ENCODE measurements at regions not wholly inside any gene's neighbourhood (a gene's known extent, or its start where the extent isn't known, plus 50 kb on each side); places are given as distances from the start of the nearest gene placed in this dataset.

GRCh38 chr2:34738691-34739090 is 1139.6 kb upstream of the FAM98A start:
- DNase-seq (ENCODE audit: low read depth): no peak
- H3K27me3 Mint-ChIP-seq (ENCODE audit: low read depth, unreplicated experiment): no peaks in the 10 kb centered on the region
- Histone ChIP-seq H3K27me3 (ENCODE audit: insufficient read depth, low read length) (no peaks in the 10 kb centered on the region), H2AFZ (ENCODE audit: low read depth, low read length) (no peak overlapping the region), H4K20me1 (ENCODE audit: insufficient read depth, low read length) (no peaks in the 10 kb centered on the region), H3K9ac (ENCODE audit: low read length) (no peak overlapping the region), H3K9me3 (ENCODE audit: insufficient read depth, low read depth, low read length) (no peaks in the 10 kb centered on the region), H3K4me3 (ENCODE audit: insufficient read depth, low read depth, low read length) (no peak overlapping the region), H3K4me2 (ENCODE audit: low read length) (no peak overlapping the region), H3K79me2 (ENCODE audit: insufficient read depth, low read length) (no peaks in the 10 kb centered on the region), H3K4me1 (ENCODE audit: insufficient read depth, low read length) (no peaks in the 10 kb centered on the region), H3K27ac (ENCODE audit: low read depth, low read length) (no peak overlapping the region), H3K36me3 (ENCODE audit: insufficient read depth, low read length) (no peaks in the 10 kb centered on the region)
- FAIRE-seq: no peak
- no peak overlapping the region for H3K27ac Mint-ChIP-seq (ENCODE audit: unreplicated experiment)
- H3K4me3 Mint-ChIP-seq (ENCODE audit: unreplicated experiment): no peak overlapping the region
- peaks cover 2% of the 10 kb centered on the region for H3K9me3 Mint-ChIP-seq (ENCODE audit: unreplicated experiment)
- H3K36me3 Mint-ChIP-seq (ENCODE audit: low read depth, unreplicated experiment): no peaks in the 10 kb centered on the region
- no peak for TF ChIP-seq CTCF (IDR thresholded peaks at IDR 0.05; ENCODE audit: insufficient read depth, low read depth, low read length)
- no peak for TF ChIP-seq EZH2 (IDR thresholded peaks at IDR 0.05; ENCODE audit: insufficient read depth, low read length)
- H3K4me1 Mint-ChIP-seq (ENCODE audit: low read depth, unreplicated experiment): no peaks in the 10 kb centered on the region

- Histone ChIP-seq H3K4me3 (ENCODE audit: insufficient read depth, low read depth, low read length) (no peak overlapping the region), H3K27me3 (ENCODE audit: insufficient read depth, low read length) (no peaks in the 10 kb centered on the region), H3K79me2 (ENCODE audit: insufficient read depth, low read length) (no peaks in the 10 kb centered on the region), H3K9me3 (ENCODE audit: insufficient read depth, low read depth, low read length) (no peaks in the 10 kb centered on the region), H3K27ac (ENCODE audit: low read depth, low read length) (no peak overlapping the region), H3K4me2 (ENCODE audit: low read length) (no peak overlapping the region), H2AFZ (ENCODE audit: low read depth, low read length) (no peak overlapping the region), H3K36me3 (ENCODE audit: insufficient read depth, low read length) (no peaks in the 10 kb centered on the region), H4K20me1 (ENCODE audit: insufficient read depth, low read length) (no peaks in the 10 kb centered on the region), H3K9ac (ENCODE audit: low read length) (no peak overlapping the region), H3K4me1 (ENCODE audit: insufficient read depth, low read length) (no peaks in the 10 kb centered on the region)
- H3K27ac Mint-ChIP-seq (ENCODE audit: unreplicated experiment): no peak overlapping the region
- TF ChIP-seq CTCF (IDR thresholded peaks at IDR 0.05; ENCODE audit: insufficient read depth, low read depth, low read length) (no peak), EZH2 (IDR thresholded peaks at IDR 0.05; ENCODE audit: insufficient read depth, low read length) (no peak)
- FAIRE-seq: no peak
- H3K36me3 Mint-ChIP-seq (ENCODE audit: low read depth, unreplicated experiment): no peaks in the 10 kb centered on the region
- no peaks in the 10 kb centered on the region for H3K27me3 Mint-ChIP-seq (ENCODE audit: low read depth, unreplicated experiment)
- no peaks in the 10 kb centered on the region for H3K4me1 Mint-ChIP-seq (ENCODE audit: low read depth, unreplicated experiment)
- no peak overlapping the region for H3K4me3 Mint-ChIP-seq (ENCODE audit: unreplicated experiment)
- DNase-seq (ENCODE audit: low read depth): no peak
- peaks cover 2% of the 10 kb centered on the region for H3K9me3 Mint-ChIP-seq (ENCODE audit: unreplicated experiment)
Observed at GRCh38 chr2:34737146-34737545, 1138.0 kb upstream of the FAM98A start.

- Histone ChIP-seq H3K4me2 (ENCODE audit: low read length) (no peak overlapping the region), H3K9ac (ENCODE audit: low read length) (no peak overlapping the region), H3K79me2 (ENCODE audit: insufficient read depth, low read length) (no peaks in the 10 kb centered on the region), H3K27me3 (ENCODE audit: insufficient read depth, low read length) (no peaks in the 10 kb centered on the region), H3K4me3 (ENCODE audit: insufficient read depth, low read depth, low read length) (no peak overlapping the region), H3K27ac (ENCODE audit: low read depth, low read length) (no peak overlapping the region), H2AFZ (ENCODE audit: low read depth, low read length) (no peak overlapping the region), H3K36me3 (ENCODE audit: insufficient read depth, low read length) (no peaks in the 10 kb centered on the region), H3K9me3 (ENCODE audit: insufficient read depth, low read depth, low read length) (no peaks in the 10 kb centered on the region), H4K20me1 (ENCODE audit: insufficient read depth, low read length) (no peaks in the 10 kb centered on the region), H3K4me1 (ENCODE audit: insufficient read depth, low read length) (no peaks in the 10 kb centered on the region)
- FAIRE-seq (no peak), DNase-seq (ENCODE audit: low read depth) (no peak)
- peaks cover 2% of the 10 kb centered on the region for H3K9me3 Mint-ChIP-seq (ENCODE audit: unreplicated experiment)
- TF ChIP-seq CTCF (IDR thresholded peaks at IDR 0.05; ENCODE audit: insufficient read depth, low read depth, low read length): no peak
- H3K4me3 Mint-ChIP-seq (ENCODE audit: unreplicated experiment): no peak overlapping the region
- no peaks in the 10 kb centered on the region for H3K27me3 Mint-ChIP-seq (ENCODE audit: low read depth, unreplicated experiment)
- H3K4me1 Mint-ChIP-seq (ENCODE audit: low read depth, unreplicated experiment): no peaks in the 10 kb centered on the region
- H3K36me3 Mint-ChIP-seq (ENCODE audit: low read depth, unreplicated experiment): no peaks in the 10 kb centered on the region
- H3K27ac Mint-ChIP-seq (ENCODE audit: unreplicated experiment): no peak overlapping the region
Observed at GRCh38 chr2:34736482-34736881, 1137.4 kb upstream of the FAM98A start.
